ENCODE measurements at regions not wholly inside any gene's neighbourhood (a gene's known extent, or its start where the extent isn't known, plus 50 kb on each side); places are given as distances from the start of the nearest gene placed in this dataset.

DNA sequence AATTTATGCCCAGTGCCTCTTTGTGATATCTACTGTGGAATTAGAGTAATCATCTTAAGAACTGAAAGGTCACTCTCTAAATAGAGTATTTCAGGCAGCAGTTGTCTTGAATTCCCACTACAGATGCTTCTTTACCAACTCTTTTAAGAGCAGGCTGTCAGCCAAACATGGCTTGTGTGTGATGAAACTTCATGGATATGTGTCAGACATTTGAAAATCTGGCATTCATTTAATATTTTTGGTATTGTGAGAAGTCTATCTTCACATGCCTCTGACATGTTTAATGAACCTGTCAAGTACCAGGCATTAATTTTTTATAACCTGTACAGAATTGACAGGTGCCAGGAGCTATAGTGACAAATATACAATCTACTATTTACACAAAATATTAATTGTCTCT lies 318.6 kb downstream of the CDH9 start:
- Histone ChIP-seq H3K56ac (ENCODE audit: insufficient read length, low read depth, low read length) (no peak overlapping the region), H3K9me3 (ENCODE audit: control insufficient read depth, low read depth, low read length) (no peaks in the 10 kb centered on the region), H2BK5ac (ENCODE audit: insufficient read length, low read length) (no peak overlapping the region), H3K14ac (ENCODE audit: insufficient read depth, low read length) (no peak overlapping the region), H3K79me2 (ENCODE audit: insufficient read depth, low read length) (no peaks in the 10 kb centered on the region), H2AFZ (ENCODE audit: low read length) (no peak overlapping the region), H3K4me2 (ENCODE audit: insufficient read depth, insufficient read length, low read length) (no peak overlapping the region), H2AK5ac (ENCODE audit: insufficient read length, low read length) (no peak overlapping the region), H2BK20ac (ENCODE audit: low read depth, low read length, poor library complexity, severe bottlenecking) (no peak overlapping the region), H3K4ac (ENCODE audit: low read depth, low read length) (no peak overlapping the region), H2BK15ac (ENCODE audit: low read depth, low read length) (no peak overlapping the region), H3K23me2 (ENCODE audit: insufficient read length, low read depth, low read length, poor library complexity, severe bottlenecking) (no peaks in the 10 kb centered on the region), H3K23ac (ENCODE audit: insufficient read length, low read depth, low read length) (no peak overlapping the region), H3K18ac (ENCODE audit: insufficient read length, low read depth, low read length) (no peak overlapping the region), H4K8ac (replicated peaks; ENCODE audit: insufficient read length, low read depth, low read length) (no peak overlapping the region), H3T11ph (ENCODE audit: low read length) (no peak overlapping the region), H2BK120ac (ENCODE audit: low read depth, low read length, poor library complexity, severe bottlenecking) (no peak overlapping the region), H4K20me1 (ENCODE audit: control insufficient read depth, insufficient read depth, insufficient read length) (no peaks in the 10 kb centered on the region), H3K4me1 (ENCODE audit: insufficient read depth, low read length) (no peaks in the 10 kb centered on the region), H2BK12ac (ENCODE audit: insufficient read length, low read depth, low read length) (no peak overlapping the region), H3K79me1 (ENCODE audit: insufficient read depth, low read depth, low read length, poor library complexity, severe bottlenecking) (no peaks in the 10 kb centered on the region), H3K9ac (ENCODE audit: extremely low read depth, insufficient read length, low read length) (no peak overlapping the region), H4K5ac (ENCODE audit: insufficient read length, low read depth, low read length) (no peak overlapping the region), H3K27ac (ENCODE audit: insufficient read length, low read depth, low read length) (no peak overlapping the region), H3K27me3 (ENCODE audit: insufficient read depth, low read length) (no peaks in the 10 kb centered on the region), H4K91ac (ENCODE audit: insufficient read length, low read depth, low read length) (no peak overlapping the region)
- H3K36me3 Mint-ChIP-seq (ENCODE audit: insufficient read depth in 1 of 3, low read depth in 3 of 3): no peaks in the 10 kb centered on the region
- DNase-seq: no peak
- no peaks in the 10 kb centered on the region; a peak in 1 of 5 replicates for H3K9me3 Mint-ChIP-seq
- H3K27ac Mint-ChIP-seq: no peak overlapping the region
- no peak overlapping the region for H3K4me3 Mint-ChIP-seq
- H3K4me1 Mint-ChIP-seq: no peaks in the 10 kb centered on the region
- TF ChIP-seq CTCF (conservative IDR thresholded peaks at IDR 0.05): no peak
- H3K27me3 Mint-ChIP-seq (ENCODE audit: low read depth): no peaks in the 10 kb centered on the region
